Activated T-cell treated with anti-CD3 and anti-CD28 coated beads, Interleukin-2, amount 50 U/mL, for 72 hours (primary cell): ENCODE measurements at regions not wholly inside any gene's neighbourhood (a gene's known extent, or its start where the extent isn't known, plus 50 kb on each side); places are given as distances from the start of the nearest gene placed in this dataset.
"Not testable (repeated sequence)": the region's sequence is repeated elsewhere in the genome, so short reads cannot be mapped to it uniquely, and the experiment has no call there.

Experiments used
- ATAC-seq, 2 donors: fragments of 150-1000 bp; cut with Tn5 transposase; replicated peaks in 1 of 2; 2 replicates each; pipeline ENCODE4 v1.10.0; 2021; ENCODE audit warnings: moderate library complexity in 2 of 2, mild to moderate bottlenecking in 1 of 2
- DNase-seq, 2 donors: peaks; one replicate each; pipeline ENCODE4 v3.0.0; 2021 to 2022; ENCODE audit warnings: mixed read lengths in 1 of 2
- H3K27ac Mint-ChIP-seq: one replicate; pipeline ENCODE4 v1.8.0; 2022; ENCODE audit warnings: mild to moderate bottlenecking, moderate library complexity, mixed read lengths
- H3K27me3 Mint-ChIP-seq: one replicate; pipeline ENCODE4 v1.8.0; 2022; ENCODE audit warnings: low read depth, mixed read lengths
- H3K36me3 Mint-ChIP-seq, 2 donors: one replicate each; pipeline ENCODE4 v1.8.0; 2022; ENCODE audit warnings: mixed read lengths in 2 of 2, mild to moderate bottlenecking in 1 of 2; ENCODE audit not compliant: insufficient read depth in 2 of 2
- H3K4me1 Mint-ChIP-seq: one replicate; pipeline ENCODE4 v1.8.0; 2022; ENCODE audit warnings: low read depth, mixed read lengths
- H3K4me3 Mint-ChIP-seq, 2 donors: one replicate each; pipeline ENCODE4 v1.8.0; 2022; ENCODE audit warnings: mild to moderate bottlenecking in 2 of 2, mixed read lengths in 2 of 2, moderate library complexity in 2 of 2
- H3K9me3 Mint-ChIP-seq, 2 donors: one replicate each; pipeline ENCODE4 v1.8.0; 2022; ENCODE audit warnings: mixed read lengths in 2 of 2

DNA sequence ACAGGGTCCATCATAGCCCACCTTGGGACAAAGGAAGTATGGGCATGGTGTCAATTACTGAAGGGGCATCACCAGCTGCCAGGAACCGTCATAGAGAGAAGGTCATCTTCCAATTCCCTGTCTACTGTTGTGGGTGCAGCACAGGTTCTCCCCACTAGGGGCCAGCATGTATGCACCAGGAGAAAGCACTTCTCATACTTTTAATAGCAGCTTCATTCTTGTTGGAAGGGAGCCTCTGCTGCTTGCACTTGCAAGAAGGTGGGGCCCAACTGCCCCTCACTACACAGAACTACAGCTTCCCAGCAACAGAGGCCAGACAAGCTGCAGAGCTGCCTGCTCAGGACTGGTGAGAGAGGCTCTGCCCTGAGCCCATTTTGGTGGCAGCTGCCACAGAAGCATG lies 182.2 kb downstream of the SPIN4 start:
- not testable (repeated sequence) for H3K27ac Mint-ChIP-seq, DNase-seq, H3K36me3 Mint-ChIP-seq, H3K4me1 Mint-ChIP-seq, H3K27me3 Mint-ChIP-seq, H3K9me3 Mint-ChIP-seq, H3K4me3 Mint-ChIP-seq
- ATAC-seq = peak in 1 of 2 donors; percentile 24

DNA sequence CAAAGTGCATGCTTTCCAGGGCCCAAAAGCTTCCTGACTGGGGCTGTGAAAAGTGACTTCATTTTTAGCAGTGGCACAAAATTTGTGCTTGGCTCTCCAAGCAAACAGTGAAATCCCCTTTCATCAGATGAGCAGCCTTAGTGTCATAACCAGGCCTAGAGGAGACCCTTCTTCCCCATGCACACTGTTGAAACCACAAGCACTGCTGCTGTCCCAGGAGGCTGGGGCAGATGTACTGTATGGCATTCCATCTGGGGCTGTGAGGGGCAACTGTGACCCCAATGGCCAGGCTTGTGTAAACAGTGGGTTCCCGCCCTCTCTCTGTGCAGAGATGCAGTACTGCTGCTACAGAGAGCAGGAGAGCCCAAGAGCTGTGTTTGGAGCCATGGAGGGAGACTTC lies 184.1 kb downstream of the SPIN4 start:
- H3K9me3 Mint-ChIP-seq, DNase-seq, H3K4me3 Mint-ChIP-seq, H3K27me3 Mint-ChIP-seq, H3K27ac Mint-ChIP-seq, H3K36me3 Mint-ChIP-seq, ATAC-seq, H3K4me1 Mint-ChIP-seq: not testable (repeated sequence)

DNA sequence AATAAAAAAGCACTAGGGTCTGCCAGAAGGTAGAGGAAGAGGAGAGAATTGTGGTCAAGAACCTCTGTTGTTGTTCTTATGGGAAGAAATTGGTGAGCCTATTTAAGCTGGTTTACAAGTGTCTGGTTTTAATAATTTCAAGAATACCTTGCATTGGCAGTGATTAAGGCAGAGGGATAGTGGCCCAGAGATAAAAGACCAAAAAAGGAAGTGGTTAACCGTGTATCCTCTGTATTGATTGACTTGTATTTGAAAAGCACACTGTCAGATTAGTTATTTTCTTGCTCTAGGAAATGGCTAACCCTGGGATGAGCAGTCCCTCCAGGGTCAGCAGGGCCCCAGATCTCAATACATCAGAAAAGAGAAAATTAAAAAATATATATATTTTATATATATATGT lies 190.1 kb downstream of the SPIN4 start:
- not testable (repeated sequence) for ATAC-seq, H3K9me3 Mint-ChIP-seq, DNase-seq, H3K27me3 Mint-ChIP-seq, H3K4me3 Mint-ChIP-seq, H3K27ac Mint-ChIP-seq, H3K36me3 Mint-ChIP-seq, H3K4me1 Mint-ChIP-seq

DNA sequence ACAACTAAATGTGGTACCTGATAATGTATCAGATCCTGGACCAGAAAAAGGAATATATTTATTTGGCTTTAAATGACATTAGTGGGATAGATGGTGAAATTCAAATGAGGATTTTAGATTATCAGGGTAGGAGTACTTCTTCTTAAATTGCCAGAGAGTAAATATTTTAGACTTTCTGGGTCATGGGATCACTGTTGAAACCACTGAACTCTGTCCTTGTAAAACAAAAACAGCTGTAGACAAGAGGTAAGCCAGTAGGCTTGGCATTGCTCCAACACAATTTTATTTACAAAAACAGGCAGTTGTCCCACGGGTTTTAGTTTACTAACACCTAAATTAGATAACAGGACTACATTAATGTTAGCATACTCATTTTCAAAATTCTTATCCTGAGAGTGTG lies 190.8 kb downstream of the SPIN4 start:
- not testable (repeated sequence) for H3K4me1 Mint-ChIP-seq, H3K27me3 Mint-ChIP-seq, H3K9me3 Mint-ChIP-seq, H3K27ac Mint-ChIP-seq, ATAC-seq, DNase-seq, H3K36me3 Mint-ChIP-seq, H3K4me3 Mint-ChIP-seq

DNA sequence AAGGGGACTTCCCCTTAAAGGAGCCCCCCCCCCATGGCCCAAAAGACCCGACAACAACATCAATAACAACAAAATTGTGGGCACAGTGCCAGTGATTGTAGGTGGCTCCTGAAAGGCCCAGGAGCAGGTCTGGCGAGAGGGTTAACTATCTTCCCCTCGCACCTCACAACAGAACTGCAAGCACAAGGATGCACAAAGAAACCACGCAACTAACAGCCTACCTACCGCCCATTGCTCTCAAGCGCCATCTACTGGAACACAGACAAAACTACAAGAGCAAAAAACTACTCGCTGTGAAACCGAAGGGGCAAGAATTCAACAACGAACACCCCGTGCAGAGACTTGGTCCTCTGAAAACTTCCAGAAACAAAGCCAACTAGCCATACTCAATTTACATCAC lies 205.6 kb downstream of the SPIN4 start:
- H3K27me3 Mint-ChIP-seq, H3K4me3 Mint-ChIP-seq, H3K9me3 Mint-ChIP-seq, DNase-seq, H3K27ac Mint-ChIP-seq, H3K36me3 Mint-ChIP-seq, H3K4me1 Mint-ChIP-seq, ATAC-seq: not testable (repeated sequence)

DNA sequence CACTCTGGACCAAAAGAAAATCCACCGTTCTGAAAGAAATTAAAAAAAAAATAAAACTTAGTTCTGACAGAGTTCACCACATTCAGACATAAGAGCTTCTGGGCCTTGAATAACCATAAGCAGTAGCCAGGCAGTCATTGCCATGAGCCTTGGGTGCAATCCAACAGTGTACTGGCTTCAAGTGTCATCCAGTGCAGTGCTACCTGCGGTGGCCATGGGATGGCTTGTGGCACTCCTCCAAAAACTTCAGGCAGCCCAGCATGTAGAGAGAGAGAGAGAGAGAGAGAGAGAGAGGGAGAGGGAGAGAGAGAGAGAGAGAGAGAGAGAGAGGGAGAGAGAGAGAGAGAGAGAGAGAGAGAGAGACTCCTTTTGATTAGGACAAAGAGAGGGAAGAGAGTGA lies 208.5 kb downstream of the SPIN4 start:
- not testable (repeated sequence) for DNase-seq, H3K27ac Mint-ChIP-seq, H3K9me3 Mint-ChIP-seq, H3K27me3 Mint-ChIP-seq, H3K36me3 Mint-ChIP-seq, H3K4me1 Mint-ChIP-seq, ATAC-seq, H3K4me3 Mint-ChIP-seq

DNA sequence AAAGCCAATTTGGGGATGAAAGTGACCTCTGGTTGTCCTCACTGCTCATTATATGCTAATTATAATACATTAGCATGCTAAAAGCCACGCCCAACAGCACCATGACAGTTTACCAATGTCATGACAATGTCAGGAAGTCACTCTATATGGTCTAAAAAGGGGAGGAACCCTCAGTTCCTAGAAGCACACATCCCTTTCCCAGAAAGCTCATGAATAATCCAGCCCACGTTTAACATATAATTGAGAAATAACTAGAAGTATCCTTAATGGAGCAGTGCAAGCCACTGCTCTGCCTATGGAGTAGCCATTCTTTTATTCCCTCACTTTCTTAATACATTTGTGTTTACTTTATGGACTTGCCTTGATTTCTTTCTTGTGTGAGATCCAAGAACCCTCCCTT lies 215.3 kb downstream of the SPIN4 start:
- ATAC-seq, H3K4me1 Mint-ChIP-seq, H3K27me3 Mint-ChIP-seq, H3K9me3 Mint-ChIP-seq, H3K27ac Mint-ChIP-seq, H3K36me3 Mint-ChIP-seq, DNase-seq, H3K4me3 Mint-ChIP-seq: not testable (repeated sequence)

DNA sequence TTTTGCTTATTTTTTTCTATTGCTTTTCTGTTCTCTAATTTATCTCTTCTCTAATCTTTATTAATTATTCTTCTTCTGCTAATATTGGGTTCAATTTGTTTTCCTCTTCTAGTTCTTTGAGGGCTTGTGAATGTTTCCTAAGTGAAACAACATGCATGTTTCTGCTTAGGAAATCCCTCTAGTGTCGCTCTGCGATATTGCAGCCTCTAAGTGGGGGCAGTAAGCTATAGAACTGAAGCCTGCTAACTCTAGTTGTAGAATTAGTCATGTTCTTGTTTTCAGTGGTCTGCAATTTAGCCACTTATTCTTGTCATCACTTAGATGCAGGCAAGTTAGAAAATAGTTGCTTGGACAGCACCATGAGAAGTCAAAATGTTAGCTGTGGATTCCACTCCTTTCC lies 222.6 kb downstream of the SPIN4 start:
- Mint-ChIP-seq H3K4me3 (no peak overlapping the region), H3K36me3 (no peaks in the 10 kb centered on the region), H3K9me3 (peaks cover 0 to 2% of the 10 kb centered on the region in 2 donors), H3K27me3 (peaks cover 13% of the 10 kb centered on the region), H3K4me1 (no peaks in the 10 kb centered on the region), H3K27ac (no peak overlapping the region)
- ATAC-seq (no peak), DNase-seq (peak; percentile 15 to 23)

DNA sequence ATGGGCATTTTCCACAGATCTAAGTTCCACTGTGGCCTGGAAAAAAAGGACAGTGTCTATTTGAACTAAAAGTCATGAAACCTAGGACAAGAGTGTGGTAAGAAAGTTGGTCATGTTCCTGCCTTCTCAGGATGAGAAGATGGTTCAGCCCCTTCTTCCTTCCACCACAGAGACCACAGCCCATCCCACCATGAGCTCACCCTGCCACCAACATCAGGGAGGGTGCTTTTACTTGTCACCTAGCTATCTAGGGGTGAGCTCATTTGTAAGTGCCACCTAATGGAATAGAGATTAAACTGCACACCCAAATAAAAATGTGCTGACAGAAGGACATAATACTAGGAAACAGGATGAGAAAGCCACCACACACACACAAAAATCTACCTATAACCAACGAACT lies 235.9 kb downstream of the SPIN4 start:
- H3K27ac Mint-ChIP-seq = no peak overlapping the region
- no peaks in the 10 kb centered on the region for H3K36me3 Mint-ChIP-seq
- ATAC-seq (no peak), DNase-seq (no peak)
- no peaks in the 10 kb centered on the region for H3K9me3 Mint-ChIP-seq
- H3K4me3 Mint-ChIP-seq = no peak overlapping the region
- peaks cover 11% of the 10 kb centered on the region for H3K27me3 Mint-ChIP-seq
- H3K4me1 Mint-ChIP-seq = no peaks in the 10 kb centered on the region

DNA sequence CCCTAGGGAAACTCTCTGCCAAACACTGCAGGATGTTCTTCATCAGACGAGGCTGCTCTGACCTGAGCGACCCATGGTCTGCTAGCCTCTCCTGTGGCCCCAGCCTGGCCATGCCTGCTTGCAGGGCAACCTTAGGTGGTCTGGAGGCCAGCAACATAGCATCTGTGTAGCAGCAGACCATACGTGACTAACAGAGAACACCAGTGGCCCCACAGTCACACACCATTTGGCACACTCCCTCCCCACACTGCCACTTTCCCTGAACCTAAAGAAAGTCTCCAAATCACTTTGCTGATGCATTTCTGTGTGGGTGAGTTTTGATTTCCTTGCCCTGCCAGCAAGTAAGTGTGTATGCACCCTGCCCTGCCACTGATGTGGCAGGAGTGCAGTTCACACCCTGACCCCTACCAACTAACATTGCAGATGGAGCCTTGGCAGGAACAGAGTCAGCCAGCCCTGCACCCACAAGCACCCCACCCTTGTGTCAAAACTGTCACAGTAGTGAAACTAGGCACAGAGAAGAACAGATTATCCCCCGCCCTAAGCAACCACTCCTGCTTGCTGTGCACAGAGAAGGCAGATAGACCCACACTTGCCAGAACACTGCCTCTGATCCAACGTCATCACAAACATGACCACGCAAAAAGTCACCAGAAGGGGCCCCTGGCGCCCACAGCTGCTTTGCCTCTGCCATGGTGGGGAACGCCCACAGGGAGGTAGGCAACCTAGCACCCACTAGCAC lies 249.1 kb downstream of the SPIN4 start:
- ATAC-seq (no peak), DNase-seq (no peak)
- Mint-ChIP-seq H3K9me3 (peaks cover under 1 to 3% of the 10 kb centered on the region in 2 donors), H3K36me3 (peaks cover 0 to 2% of the 10 kb centered on the region in 2 donors), H3K27me3 (peaks cover 27% of the 10 kb centered on the region), H3K4me3 (no peak overlapping the region), H3K27ac (no peak overlapping the region), H3K4me1 (no peaks in the 10 kb centered on the region)

DNA sequence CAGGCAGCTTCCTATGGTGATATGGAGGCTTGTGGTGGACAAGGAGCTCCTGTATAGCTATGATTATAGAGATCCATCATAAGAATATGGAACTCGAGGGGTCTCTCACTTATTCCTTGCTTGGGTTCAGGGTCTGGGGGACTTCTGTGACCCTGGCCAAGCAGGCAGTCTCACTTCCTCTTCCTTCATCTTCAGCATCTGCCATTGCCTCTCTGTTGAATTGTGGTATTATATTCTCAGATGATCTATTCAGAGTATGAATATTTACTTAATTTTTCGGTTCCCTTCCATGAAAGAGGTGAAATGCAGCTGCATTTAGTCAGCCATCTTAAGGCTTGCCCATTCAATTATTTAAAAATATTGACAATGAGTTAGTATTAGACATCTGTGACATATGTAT lies 292.9 kb downstream of the SPIN4 start:
- peaks cover 8% of the 10 kb centered on the region for H3K27me3 Mint-ChIP-seq
- ATAC-seq = no peak
- H3K4me1 Mint-ChIP-seq = no peaks in the 10 kb centered on the region
- no peaks in the 10 kb centered on the region for H3K9me3 Mint-ChIP-seq
- no peak for DNase-seq
- H3K4me3 Mint-ChIP-seq = no peak overlapping the region
- H3K27ac Mint-ChIP-seq = no peak overlapping the region
- H3K36me3 Mint-ChIP-seq = peaks cover 0 to 2% of the 10 kb centered on the region in 2 donors

DNA sequence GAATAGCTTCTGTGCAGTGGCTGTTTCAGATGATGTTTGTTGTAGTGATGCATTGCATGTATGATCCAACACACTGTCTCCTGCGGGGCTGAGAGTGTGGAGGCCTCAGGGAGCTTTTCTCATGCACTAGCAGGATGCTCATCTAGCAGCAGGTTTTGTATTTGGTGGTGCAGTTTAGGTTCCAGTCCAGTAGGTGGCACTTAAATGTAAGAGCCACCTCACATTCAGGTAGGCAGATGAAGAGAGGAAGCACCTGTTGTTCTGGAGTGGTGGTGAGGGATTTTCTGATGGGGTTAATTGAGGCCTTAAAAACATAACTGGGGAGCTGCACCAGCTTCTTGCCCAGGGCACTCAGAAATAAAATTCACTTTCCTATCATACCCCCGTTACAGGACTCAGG lies 300.9 kb downstream of the SPIN4 start:
- H3K27me3 Mint-ChIP-seq = peaks cover 6% of the 10 kb centered on the region
- ATAC-seq (no peak), DNase-seq (no peak)
- no peaks in the 10 kb centered on the region for H3K36me3 Mint-ChIP-seq
- H3K27ac Mint-ChIP-seq = no peak overlapping the region
- peaks cover 0 to 1% of the 10 kb centered on the region in 2 donors for H3K9me3 Mint-ChIP-seq
- no peaks in the 10 kb centered on the region for H3K4me1 Mint-ChIP-seq
- no peak overlapping the region for H3K4me3 Mint-ChIP-seq

DNA sequence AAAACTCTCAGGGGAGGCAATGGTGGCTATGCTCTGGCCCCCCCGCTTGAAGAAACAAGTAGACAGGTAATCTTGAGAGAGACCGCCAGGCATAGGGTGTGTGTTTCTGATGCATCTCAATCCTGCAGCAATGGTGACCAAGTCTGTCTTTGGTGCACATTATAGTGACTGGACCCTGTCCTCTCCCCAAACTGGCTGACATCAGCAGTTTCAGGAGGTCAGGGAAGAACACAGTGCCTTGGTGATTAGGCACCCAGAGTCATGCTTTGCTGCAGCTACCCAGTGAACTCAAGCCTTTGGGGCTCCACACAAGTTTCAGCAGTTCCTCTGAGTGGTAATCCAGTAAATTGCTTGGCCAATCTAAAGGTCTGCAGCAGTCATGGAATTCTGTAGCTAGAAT lies 318.3 kb downstream of the SPIN4 start:
- Mint-ChIP-seq H3K4me1 (no peaks in the 10 kb centered on the region), H3K4me3 (no peak overlapping the region), H3K27me3 (no peaks in the 10 kb centered on the region), H3K27ac (no peak overlapping the region), H3K36me3 (no peaks in the 10 kb centered on the region), H3K9me3 (peaks cover 0 to 6% of the 10 kb centered on the region in 2 donors)
- ATAC-seq (no peak), DNase-seq (no peak)

DNA sequence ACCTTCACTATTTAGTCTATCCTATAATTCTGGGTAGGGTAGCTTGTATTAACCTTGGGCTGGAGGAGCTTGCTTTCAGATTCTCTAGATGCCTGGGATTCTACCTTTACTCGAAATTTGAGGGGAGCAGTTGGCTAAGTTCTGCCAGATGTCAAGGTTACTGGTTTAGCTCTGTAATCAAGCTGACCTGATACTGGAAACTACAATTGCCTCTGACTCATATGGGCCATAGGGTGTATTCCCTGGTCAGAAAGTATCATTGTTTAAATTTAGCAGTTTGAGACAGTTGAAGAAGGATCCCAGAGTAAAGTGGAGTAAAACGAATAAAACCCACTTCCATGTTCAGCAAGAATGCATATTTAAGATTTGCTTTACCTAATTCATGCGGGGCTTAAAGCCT lies 337.6 kb downstream of the SPIN4 start:
- Mint-ChIP-seq H3K36me3 (peaks cover 0 to 2% of the 10 kb centered on the region in 2 donors), H3K4me3 (no peak overlapping the region), H3K27me3 (no peaks in the 10 kb centered on the region), H3K27ac (no peak overlapping the region), H3K4me1 (no peaks in the 10 kb centered on the region), H3K9me3 (peaks cover 1 to 3% of the 10 kb centered on the region in 2 donors)
- no peak for DNase-seq
- ATAC-seq = no peak
